B cell (primary cell): ENCODE measurements at regions not wholly inside any gene's neighbourhood (a gene's known extent, or its start where the extent isn't known, plus 50 kb on each side); places are given as distances from the start of the nearest gene placed in this dataset.

ENCODE experiments used
- EZH2 ChIP-seq: IDR thresholded peaks from 2 replicates; pipeline ENCODE4 v1.6.1; 2012; ENCODE audit warnings: borderline replicate concordance, low read depth, mild to moderate bottlenecking, moderate library complexity, low read length; ENCODE audit not compliant: insufficient read depth, poor library complexity, severe bottlenecking
- TF ChIP-seq, protein P1 (sequence below): fragments of 200-600 bp; IDR thresholded peaks from one replicate; pipeline ENCODE4 v1.8.0; 2022; ENCODE audit warnings: antibody characterized with exemption, mild to moderate bottlenecking

DNA sequence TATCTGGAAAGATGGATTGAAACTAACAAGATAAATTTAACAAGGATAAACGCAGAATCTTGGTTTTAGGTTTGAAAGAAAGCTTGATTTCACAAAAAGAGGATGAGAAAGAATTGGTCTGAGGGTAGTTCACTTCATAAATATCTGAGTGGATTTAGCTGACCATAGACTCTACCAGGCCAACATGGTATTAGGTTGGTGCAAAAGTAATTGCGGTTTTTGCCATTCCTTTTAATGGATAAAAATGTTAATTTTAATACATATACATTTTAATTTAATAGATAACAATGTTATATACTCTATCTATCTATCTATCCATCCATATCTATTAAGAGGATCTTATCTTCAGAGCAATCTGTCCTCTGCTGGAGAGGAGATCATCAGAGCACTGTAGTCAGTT, 70.2 kb upstream of the PLXNA2 start:
- TF ChIP-seq, protein P1, sequence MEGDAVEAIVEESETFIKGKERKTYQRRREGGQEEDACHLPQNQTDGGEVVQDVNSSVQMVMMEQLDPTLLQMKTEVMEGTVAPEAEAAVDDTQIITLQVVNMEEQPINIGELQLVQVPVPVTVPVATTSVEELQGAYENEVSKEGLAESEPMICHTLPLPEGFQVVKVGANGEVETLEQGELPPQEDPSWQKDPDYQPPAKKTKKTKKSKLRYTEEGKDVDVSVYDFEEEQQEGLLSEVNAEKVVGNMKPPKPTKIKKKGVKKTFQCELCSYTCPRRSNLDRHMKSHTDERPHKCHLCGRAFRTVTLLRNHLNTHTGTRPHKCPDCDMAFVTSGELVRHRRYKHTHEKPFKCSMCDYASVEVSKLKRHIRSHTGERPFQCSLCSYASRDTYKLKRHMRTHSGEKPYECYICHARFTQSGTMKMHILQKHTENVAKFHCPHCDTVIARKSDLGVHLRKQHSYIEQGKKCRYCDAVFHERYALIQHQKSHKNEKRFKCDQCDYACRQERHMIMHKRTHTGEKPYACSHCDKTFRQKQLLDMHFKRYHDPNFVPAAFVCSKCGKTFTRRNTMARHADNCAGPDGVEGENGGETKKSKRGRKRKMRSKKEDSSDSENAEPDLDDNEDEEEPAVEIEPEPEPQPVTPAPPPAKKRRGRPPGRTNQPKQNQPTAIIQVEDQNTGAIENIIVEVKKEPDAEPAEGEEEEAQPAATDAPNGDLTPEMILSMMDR, result no peak
- no peak for TF ChIP-seq EZH2
